SK-N-MC (cell line): ENCODE measurements at regions not wholly inside any gene's neighbourhood (a gene's known extent, or its start where the extent isn't known, plus 50 kb on each side); places are given as distances from the start of the nearest gene placed in this dataset.

ENCODE experiments used
- DNase-seq: peaks from one replicate; pipeline ENCODE4 v3.0.0-alpha.2; 2011; ENCODE audit warnings: low read depth, low spot score
- H3K27ac ChIP-seq: fragments of 200-600 bp; sonication (generic); 2 replicates; pipeline ENCODE4 v1.5.1; 2016; ENCODE audit warnings: mixed run types
- H3K36me3 ChIP-seq: fragments of 200-600 bp; sonication (generic); 2 replicates; pipeline ENCODE4 v1.6.1; 2017; ENCODE audit warnings: antibody characterized with exemption, low read length, mixed read lengths; ENCODE audit not compliant: insufficient read depth
- H3K4me3 ChIP-seq: fragments of 200-600 bp; sonication (generic); 2 replicates; pipeline ENCODE4 v1.5.1; 2016
- H3K9ac ChIP-seq: fragments of 200-600 bp; sonication (generic); 2 replicates; pipeline ENCODE4 v1.8.0; 2017; ENCODE audit warnings: mixed run types, mixed read lengths; ENCODE audit not compliant: insufficient read length
- H3K9me3 ChIP-seq: fragments of 200-600 bp; sonication (generic); 2 replicates; pipeline ENCODE4 v1.6.1; 2017; ENCODE audit warnings: low read depth, mild to moderate bottlenecking, antibody characterized with exemption, low read length, moderate library complexity, mixed read lengths
- EZH2 ChIP-seq: fragments of 200-600 bp; sonication (generic); IDR thresholded peaks from one replicate; pipeline ENCODE4 v1.6.1; 2017; ENCODE audit warnings: antibody characterized with exemption
- FOXP2 ChIP-seq: optimal IDR thresholded peaks from 2 replicates; pipeline ENCODE3; 2011; ENCODE audit warnings: mild to moderate bottlenecking, moderate library complexity; ENCODE audit not compliant: insufficient read depth; ENCODE audit errors: extremely low read length, control extremely low read depth
- POLR2AphosphoS5 ChIP-seq: IDR thresholded peaks from 2 replicates; pipeline ENCODE4 v1.6.1; 2012; ENCODE audit warnings: mild to moderate bottlenecking, low read depth, low read length, borderline replicate concordance

- H3K9ac ChIP-seq = no peak overlapping the region
- DNase-seq = no peak
- H3K27ac ChIP-seq = no peak overlapping the region
- TF ChIP-seq FOXP2 (no peak), EZH2 (no peak), POLR2AphosphoS5 (no peak)
- no peak overlapping the region for H3K4me3 ChIP-seq
- no peaks in the 10 kb centered on the region for H3K36me3 ChIP-seq
- H3K9me3 ChIP-seq = no peaks in the 10 kb centered on the region
Observed at GRCh38 chr10:23804125-23804524, 365.2 kb downstream of the OTUD1 start.

GRCh38 chr10:23813687-23814086 is 374.8 kb downstream of the OTUD1 start:
- H3K36me3 ChIP-seq = no peaks in the 10 kb centered on the region
- H3K9ac ChIP-seq = no peak overlapping the region
- H3K4me3 ChIP-seq = no peak overlapping the region
- H3K9me3 ChIP-seq = no peaks in the 10 kb centered on the region
- no peak for TF ChIP-seq POLR2AphosphoS5
- TF ChIP-seq EZH2 = no peak
- TF ChIP-seq FOXP2 = no peak
- DNase-seq = no peak
- no peak overlapping the region for H3K27ac ChIP-seq

- no peaks in the 10 kb centered on the region for H3K9me3 ChIP-seq
- no peaks in the 10 kb centered on the region for H3K36me3 ChIP-seq
- H3K4me3 ChIP-seq = no peak overlapping the region
- DNase-seq = no peak
- H3K9ac ChIP-seq = no peak overlapping the region
- H3K27ac ChIP-seq = no peak overlapping the region
- TF ChIP-seq POLR2AphosphoS5 = no peak
- TF ChIP-seq FOXP2 = no peak
- no peak for TF ChIP-seq EZH2
Observed at GRCh38 chr10:23818484-23818883, 379.6 kb downstream of the OTUD1 start.

DNA sequence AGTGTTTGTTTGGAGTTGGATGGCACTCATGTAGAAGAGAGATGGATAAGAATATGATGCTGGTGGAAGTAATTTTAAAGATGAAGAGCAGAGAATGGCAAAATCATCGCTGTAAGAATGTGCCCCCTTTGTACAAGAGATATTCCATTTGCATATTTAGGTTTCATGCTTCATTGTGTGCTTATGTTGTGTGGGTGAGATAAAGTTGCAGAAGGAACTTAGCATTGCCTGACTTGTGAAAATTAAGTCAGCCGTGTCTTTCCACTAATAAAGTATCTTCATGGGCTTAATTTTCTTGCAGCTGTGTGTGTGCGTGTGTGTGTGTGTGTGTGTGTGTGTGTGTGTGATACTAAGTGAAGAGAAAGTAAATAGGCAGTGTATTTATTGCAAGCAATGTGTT is 381.9 kb downstream of the OTUD1 start:
- Histone ChIP-seq H3K9ac (no peak overlapping the region), H3K27ac (no peak overlapping the region), H3K4me3 (no peak overlapping the region), H3K9me3 (no peaks in the 10 kb centered on the region), H3K36me3 (no peaks in the 10 kb centered on the region)
- TF ChIP-seq POLR2AphosphoS5 (no peak), EZH2 (no peak), FOXP2 (no peak)
- no peak for DNase-seq

DNA sequence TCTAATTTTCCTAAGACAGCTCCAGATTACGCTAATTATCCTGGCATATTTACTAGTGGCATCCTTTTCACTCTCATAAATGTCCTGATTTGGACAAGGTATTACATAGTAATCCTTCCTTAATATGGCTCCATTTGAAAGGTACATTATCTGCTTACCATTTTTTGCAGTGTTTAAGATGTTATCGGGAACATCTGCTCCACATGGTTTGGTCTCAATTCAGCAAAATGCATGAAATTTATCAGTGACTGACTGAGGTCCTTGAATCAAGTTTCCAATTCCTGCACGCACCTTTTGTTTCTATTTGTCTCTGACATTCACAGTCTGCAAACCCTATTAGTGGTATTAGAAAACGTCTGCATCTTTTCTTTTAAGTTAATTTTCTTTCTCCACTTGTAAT is 384.1 kb upstream of the KIAA1217 start:
- Histone ChIP-seq H3K27ac (no peak overlapping the region), H3K4me3 (no peak overlapping the region), H3K36me3 (no peaks in the 10 kb centered on the region), H3K9ac (no peak overlapping the region), H3K9me3 (no peaks in the 10 kb centered on the region)
- no peak for DNase-seq
- no peak for TF ChIP-seq POLR2AphosphoS5
- TF ChIP-seq FOXP2 = no peak
- no peak for TF ChIP-seq EZH2

DNA sequence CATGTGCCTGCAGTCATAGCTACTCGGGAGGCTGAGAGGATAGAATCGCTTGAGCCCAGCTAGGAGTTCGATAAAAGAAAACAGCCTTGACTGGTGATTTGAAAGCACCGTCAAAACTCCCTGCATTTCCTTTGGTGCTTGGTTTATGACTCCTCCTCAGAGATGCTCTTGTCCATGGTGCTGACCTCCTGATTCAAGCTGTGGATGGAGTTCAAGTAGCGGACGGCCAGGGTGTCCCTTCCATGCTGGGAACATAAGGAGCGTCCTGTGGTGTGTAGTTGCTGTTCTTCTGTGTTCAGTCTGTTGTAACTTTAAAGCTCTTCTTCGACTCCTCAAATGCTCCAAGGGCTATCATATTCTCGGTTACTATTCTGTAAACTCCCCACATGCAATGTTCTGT is 382.5 kb upstream of the KIAA1217 start:
- Histone ChIP-seq H3K36me3 (no peaks in the 10 kb centered on the region), H3K9ac (no peak overlapping the region), H3K27ac (no peak overlapping the region), H3K9me3 (no peaks in the 10 kb centered on the region), H3K4me3 (no peak overlapping the region)
- no peak for DNase-seq
- TF ChIP-seq EZH2 (no peak), POLR2AphosphoS5 (no peak), FOXP2 (no peak)

DNA sequence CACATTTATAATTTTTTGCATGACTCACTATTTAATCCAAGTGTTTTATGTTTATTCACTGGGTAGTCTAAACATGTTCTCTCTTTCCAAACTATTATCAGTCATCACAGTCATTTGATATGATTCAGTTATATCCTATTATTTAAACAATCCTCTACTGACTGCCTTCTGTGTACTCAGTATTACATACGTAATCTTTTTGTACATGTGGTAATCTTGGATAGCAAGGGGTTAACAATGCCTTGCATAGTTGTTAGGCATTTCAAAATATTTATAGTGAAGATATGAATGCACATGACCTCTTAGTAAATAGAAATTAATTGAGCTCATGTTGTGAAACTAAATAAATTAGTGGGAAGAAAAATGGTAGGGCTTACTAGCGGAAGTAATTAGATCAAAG is 379.4 kb upstream of the KIAA1217 start:
- no peaks in the 10 kb centered on the region for H3K9me3 ChIP-seq
- H3K27ac ChIP-seq = no peak overlapping the region
- H3K9ac ChIP-seq = no peak overlapping the region
- no peaks in the 10 kb centered on the region for H3K36me3 ChIP-seq
- TF ChIP-seq FOXP2 = no peak
- TF ChIP-seq POLR2AphosphoS5 = no peak
- no peak for TF ChIP-seq EZH2
- no peak for DNase-seq
- H3K4me3 ChIP-seq = no peak overlapping the region

GRCh38 chr10:23834091-23834490 is 374.8 kb upstream of the KIAA1217 start:
- Histone ChIP-seq H3K27ac (no peak overlapping the region), H3K4me3 (no peak overlapping the region), H3K36me3 (no peaks in the 10 kb centered on the region), H3K9me3 (no peaks in the 10 kb centered on the region), H3K9ac (no peak overlapping the region)
- DNase-seq = no peak
- no peak for TF ChIP-seq FOXP2
- TF ChIP-seq EZH2 = no peak
- TF ChIP-seq POLR2AphosphoS5 = no peak

DNA sequence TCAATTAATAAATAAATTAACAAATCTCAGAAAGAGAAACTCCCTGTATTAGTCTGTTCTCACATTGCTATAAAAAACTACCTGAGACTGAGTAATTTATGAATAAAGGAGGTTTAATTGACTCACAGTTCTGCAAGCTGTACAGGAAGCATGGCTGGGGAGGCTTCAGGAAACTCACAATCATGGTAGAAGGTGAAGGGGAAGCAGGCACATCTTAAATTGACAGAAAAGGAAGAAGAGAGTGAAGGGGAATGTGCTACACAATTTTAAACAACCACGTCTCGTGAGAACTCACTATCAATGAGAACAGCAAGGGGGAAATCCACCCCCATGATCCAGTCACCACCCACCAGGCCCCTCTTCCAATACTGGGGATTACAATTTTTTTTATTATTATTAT is 358.3 kb upstream of the KIAA1217 start:
- DNase-seq = no peak
- TF ChIP-seq EZH2 = no peak
- no peak for TF ChIP-seq FOXP2
- no peak for TF ChIP-seq POLR2AphosphoS5
- Histone ChIP-seq H3K9me3 (no peaks in the 10 kb centered on the region), H3K27ac (no peak overlapping the region), H3K9ac (no peak overlapping the region), H3K36me3 (no peaks in the 10 kb centered on the region), H3K4me3 (no peak overlapping the region)

DNA sequence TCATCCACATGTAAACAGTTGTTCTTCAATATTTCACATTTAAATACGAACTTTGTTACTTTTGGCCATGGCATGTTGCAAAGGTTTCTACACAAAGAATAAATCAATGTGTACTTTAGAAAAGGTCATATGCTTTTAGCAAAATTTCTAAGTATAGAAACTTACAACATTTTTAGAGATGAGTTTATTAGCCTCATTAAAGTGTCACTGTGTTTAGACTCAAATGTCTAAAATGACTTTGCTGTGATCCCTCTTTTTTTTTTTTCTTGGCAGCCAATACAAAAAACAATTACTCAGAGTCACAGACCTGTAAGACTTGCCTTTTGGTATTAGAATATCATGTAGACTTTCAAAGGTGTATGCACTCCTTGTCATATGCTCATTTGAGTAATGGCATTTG is 349.3 kb upstream of the KIAA1217 start:
- Histone ChIP-seq H3K4me3 (no peak overlapping the region), H3K36me3 (no peaks in the 10 kb centered on the region), H3K9me3 (no peaks in the 10 kb centered on the region), H3K27ac (no peak overlapping the region), H3K9ac (no peak overlapping the region)
- TF ChIP-seq POLR2AphosphoS5 = no peak
- no peak for TF ChIP-seq EZH2
- TF ChIP-seq FOXP2 = no peak
- DNase-seq = no peak
